PFSK-1 (cell line): ENCODE measurements at regions not wholly inside any gene's neighbourhood (a gene's known extent, or its start where the extent isn't known, plus 50 kb on each side); places are given as distances from the start of the nearest gene placed in this dataset.

Experiments
- FOXP2 ChIP-seq: optimal IDR thresholded peaks from 2 replicates; pipeline ENCODE3; 2011; ENCODE audit warnings: borderline replicate concordance, control low read depth, inconsistent platforms; ENCODE audit not compliant: insufficient read depth; ENCODE audit errors: extremely low read length, extremely low read depth
- POLR2AphosphoS5 ChIP-seq: IDR thresholded peaks from 2 replicates; pipeline ENCODE4 v1.6.1; 2012; ENCODE audit warnings: low read depth, mild to moderate bottlenecking, control low read depth, low read length, moderate library complexity
- REST ChIP-seq, 2 experiments: IDR thresholded peaks; 2 replicates each; pipeline versions ENCODE4 v1.6.1 to v1.8.0; 2011 to 2012; ENCODE audit warnings: low read depth in 2 of 2, low read length in 2 of 2, control low read depth in 1 of 2, inconsistent platforms in 1 of 2, mild to moderate bottlenecking in 1 of 2, moderate library complexity in 1 of 2; ENCODE audit not compliant: insufficient read depth in 1 of 2
- SIN3A ChIP-seq: IDR thresholded peaks from 2 replicates; pipeline ENCODE4 v1.6.1; 2012; ENCODE audit warnings: mild to moderate bottlenecking, low read length, moderate library complexity, borderline replicate concordance; ENCODE audit not compliant: insufficient read depth
- TAF1 ChIP-seq: IDR thresholded peaks from 2 replicates; pipeline ENCODE4 v1.6.1; 2012; ENCODE audit warnings: low read length, control low read depth, borderline replicate concordance; ENCODE audit not compliant: insufficient read depth

DNA sequence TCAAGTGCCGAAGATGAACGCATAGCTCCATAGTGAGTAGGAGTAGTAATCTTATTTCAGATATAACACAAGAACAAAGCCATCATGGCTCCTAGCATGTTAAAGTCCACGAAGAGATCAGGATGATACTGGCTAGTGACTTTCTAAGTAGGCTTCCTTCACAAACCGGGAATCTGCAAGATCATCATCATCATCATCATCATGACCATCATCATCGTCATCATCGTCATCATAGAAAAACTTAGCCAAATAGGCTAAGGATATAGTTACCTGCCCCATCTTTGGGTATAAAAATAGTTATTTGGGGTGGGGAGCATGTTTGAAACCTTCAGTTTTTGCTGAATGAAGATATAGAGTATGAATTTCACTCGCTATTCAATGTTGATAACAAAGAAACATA is 57.9 kb downstream of the PYDC2 start:
- TF ChIP-seq FOXP2 (no peak), POLR2AphosphoS5 (no peak), TAF1 (no peak), REST (IDR thresholded peaks at IDR 0.05; ENCODE audit: insufficient read depth in 1 of 2, low read depth in 2 of 2, low read length in 2 of 2) (no peak), SIN3A (no peak)

- TF ChIP-seq SIN3A (no peak), TAF1 (no peak), REST (IDR thresholded peaks at IDR 0.05; ENCODE audit: insufficient read depth in 1 of 2, low read depth in 2 of 2, low read length in 2 of 2) (no peak), FOXP2 (no peak), POLR2AphosphoS5 (no peak)
Measured at GRCh38 chr3:191521055-191521454, 60.1 kb downstream of the PYDC2 start.

DNA sequence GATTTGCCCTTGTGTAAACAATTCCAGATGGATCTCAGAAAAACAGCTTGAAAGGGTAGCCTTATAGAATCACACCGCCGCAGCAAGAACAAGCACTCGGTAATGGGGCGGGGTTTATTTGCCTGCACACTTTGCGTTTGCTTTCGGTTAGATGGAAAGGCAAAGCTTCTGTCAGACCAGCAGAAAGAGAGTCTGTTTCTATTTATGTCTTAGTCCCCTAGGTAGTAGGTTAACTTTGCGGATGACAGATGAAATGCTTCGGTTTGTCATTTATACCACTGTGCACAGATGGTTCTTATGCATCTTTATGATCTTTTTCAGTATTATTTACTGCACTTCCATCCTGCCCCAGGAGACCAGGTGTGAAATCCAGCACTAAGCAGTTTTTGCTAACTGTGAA is 62.2 kb downstream of the PYDC2 start:
- TF ChIP-seq SIN3A (no peak), TAF1 (no peak), FOXP2 (no peak), POLR2AphosphoS5 (no peak), REST (IDR thresholded peaks at IDR 0.05; ENCODE audit: insufficient read depth in 1 of 2, low read depth in 2 of 2, low read length in 2 of 2) (no peak)

DNA sequence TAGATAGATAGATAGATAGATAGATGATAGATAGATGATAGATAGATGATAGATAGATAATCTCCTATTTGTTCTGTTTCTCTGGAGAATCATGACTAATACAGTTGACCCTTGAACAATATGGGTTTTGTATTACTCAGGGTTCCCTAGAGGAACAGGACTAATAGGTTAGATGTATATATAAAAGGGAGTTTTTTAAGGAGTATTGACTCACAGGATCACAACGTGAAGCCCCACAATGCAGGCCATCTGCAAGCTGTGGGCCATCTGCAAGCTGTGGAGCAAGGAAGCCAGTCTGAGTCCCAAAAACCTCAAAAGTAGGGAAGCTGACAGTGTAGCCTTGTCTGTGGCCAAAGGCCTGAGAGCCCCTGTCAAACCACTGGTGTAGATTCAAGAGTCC is 67.6 kb downstream of the PYDC2 start:
- no peak for TF ChIP-seq TAF1
- no peak for TF ChIP-seq POLR2AphosphoS5
- no peak for TF ChIP-seq FOXP2
- no peak for TF ChIP-seq SIN3A
- TF ChIP-seq REST (IDR thresholded peaks at IDR 0.05; ENCODE audit: insufficient read depth in 1 of 2, low read depth in 2 of 2, low read length in 2 of 2): no peak

DNA sequence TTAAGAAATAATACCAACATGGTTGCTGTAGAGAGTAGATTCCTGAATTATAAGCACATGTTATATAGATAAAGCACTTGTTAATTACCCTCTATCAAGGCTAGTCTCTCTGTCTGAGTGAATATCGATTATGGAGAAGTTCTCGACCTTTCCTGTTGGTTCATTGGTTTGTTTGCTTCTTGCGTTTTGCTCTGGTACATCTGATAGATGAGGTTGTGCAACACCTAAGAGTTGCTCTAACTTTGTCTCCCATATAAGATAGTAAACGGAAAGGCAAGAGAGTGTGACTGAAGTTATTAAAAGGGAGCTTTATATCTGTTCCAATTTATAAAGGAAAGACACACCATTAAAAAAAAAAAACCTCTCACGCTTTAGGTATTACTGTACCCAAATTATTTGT is 69.0 kb downstream of the PYDC2 start:
- TF ChIP-seq TAF1: no peak
- no peak for TF ChIP-seq FOXP2
- no peak for TF ChIP-seq SIN3A
